SK-N-SH (cell line): ENCODE measurements at regions not wholly inside any gene's neighbourhood (a gene's known extent, or its start where the extent isn't known, plus 50 kb on each side); places are given as distances from the start of the nearest gene placed in this dataset.

Experiments used
- CTCF ChIA-PET: fragments of 300-600, 350-600 bp; formaldehyde crosslinking; extraction: SDS; loops from one replicate; lab custom pipeline; 2021; lab: Yijun Ruan, JAX
- POLR2A ChIA-PET: fragments of 350-600 bp; sonication (Branson Sonifier 250); formaldehyde crosslinking; extraction: SDS; loops from one replicate; lab custom pipeline; 2020; ENCODE audit warnings: antibody characterized with exemption, inconsistent platforms; lab: Yijun Ruan, JAX
- DNase-seq: peaks from one replicate; pipeline ENCODE4 v3.0.0; 2012
- H2AFZ ChIP-seq: fragments of 200-600 bp; sonication (generic); 2 replicates; pipeline ENCODE4 v1.8.1; 2016; ENCODE audit warnings: antibody characterized with exemption, mild to moderate bottlenecking, low read depth
- H3F3A ChIP-seq: fragments of 200-600 bp; sonication (generic); replicated peaks from 2 replicates; pipeline ENCODE3; 2016; ENCODE audit warnings: antibody characterized with exemption, mild to moderate bottlenecking; ENCODE audit not compliant: insufficient read depth
- H3K27ac ChIP-seq, 2 experiments: fragments of 200-500 bp in 1 of 2; fragments of 200-600 bp in 1 of 2; sonication (Bioruptor generic) in 1 of 2; sonication (generic), shearing (Covaris generic) in 1 of 2; 2 replicates each; pipeline versions ENCODE4 v1.5.1 to v1.6.1; 2014 to 2016; ENCODE audit warnings: low read depth in 2 of 2, inconsistent platforms in 1 of 2, low read length in 1 of 2, mild to moderate bottlenecking in 1 of 2, mixed read lengths in 1 of 2
- H3K27me3 ChIP-seq: fragments of 200-600 bp; sonication (generic), shearing (Covaris generic); 2 replicates; pipeline ENCODE4 v1.6.1; 2016; ENCODE audit warnings: mixed run types; ENCODE audit not compliant: insufficient read depth
- H3K36me3 ChIP-seq, 2 experiments: fragments of 200-500 bp in 1 of 2; fragments of 200-600 bp in 1 of 2; sonication (Bioruptor generic) in 1 of 2; sonication (generic) in 1 of 2; replicated peaks in 1 of 2; 2 replicates each; pipeline versions ENCODE3 to v1.5.1; 2014 to 2016; ENCODE audit warnings: low read length in 1 of 2, mild to moderate bottlenecking in 1 of 2; ENCODE audit not compliant: insufficient read depth in 2 of 2, control insufficient read depth in 1 of 2
- H3K4me1 ChIP-seq, 2 experiments: fragments of 200-500 bp in 1 of 2; fragments of 200-600 bp in 1 of 2; sonication (Bioruptor generic) in 1 of 2; sonication (generic), shearing (Covaris generic) in 1 of 2; 2 replicates each; pipeline versions ENCODE4 v1.5.1 to v1.6.1; 2014 to 2016; ENCODE audit warnings: low read depth in 1 of 2, low read length in 1 of 2, mixed run types in 1 of 2; ENCODE audit not compliant: insufficient read depth in 2 of 2, control insufficient read depth in 1 of 2
- H3K4me2 ChIP-seq: fragments of 200-600 bp; sonication (generic), shearing (Covaris generic); 2 replicates; pipeline ENCODE4 v1.6.1; 2017; ENCODE audit warnings: mixed run types
- H3K4me3 ChIP-seq, 2 experiments: fragments of 200-500 bp in 1 of 2; fragments of 200-600 bp in 1 of 2; sonication (Bioruptor generic) in 1 of 2; sonication (generic), shearing (Covaris generic) in 1 of 2; 2 replicates each; pipeline versions ENCODE4 v1.5.1 to v1.8.1; 2014 to 2016; ENCODE audit warnings: low read depth in 2 of 2, inconsistent platforms in 1 of 2, low read length in 1 of 2, mild to moderate bottlenecking in 1 of 2, mixed read lengths in 1 of 2, moderate library complexity in 1 of 2
- H3K79me2 ChIP-seq: fragments of 200-600 bp; sonication (generic); 2 replicates; pipeline ENCODE4 v1.8.1; 2017; ENCODE audit warnings: mild to moderate bottlenecking; ENCODE audit not compliant: insufficient read depth
- H3K9ac ChIP-seq: fragments of 200-600 bp; sonication (generic); 2 replicates; pipeline ENCODE4 v1.6.1; 2017; ENCODE audit warnings: mixed run types
- H3K9me2 ChIP-seq: fragments of 200-600 bp; sonication (generic); 2 replicates; pipeline ENCODE4 v1.6.1; 2017; ENCODE audit warnings: mixed run types
- H3K9me3 ChIP-seq: fragments of 200-600 bp; sonication (generic); 2 replicates; pipeline ENCODE4 v1.6.1; 2017; ENCODE audit warnings: mixed run types, mild to moderate bottlenecking, moderate library complexity
- H4K20me1 ChIP-seq: fragments of 200-600 bp; sonication (generic); 2 replicates; pipeline ENCODE4 v1.6.1; 2017; ENCODE audit warnings: mild to moderate bottlenecking, mixed run types; ENCODE audit not compliant: insufficient read depth
- ELF1 ChIP-seq: IDR thresholded peaks from 2 replicates; pipeline ENCODE4 v1.4.0; 2012
- EP300 ChIP-seq, 2 experiments: IDR thresholded peaks; 2 replicates each; pipeline versions ENCODE4 v1.4.0 to v1.6.1; 2012; ENCODE audit warnings: borderline replicate concordance in 1 of 2, low read depth in 1 of 2, low read length in 1 of 2
- EZH2phosphoT487 ChIP-seq: fragments of 200-600 bp; sonication (generic); IDR thresholded peaks from 2 replicates; pipeline ENCODE4 v1.6.1; 2017; ENCODE audit warnings: low read depth, mixed run types, mild to moderate bottlenecking, antibody characterized with exemption, moderate library complexity, borderline replicate concordance
- FOSL2 ChIP-seq: IDR thresholded peaks from 2 replicates; pipeline ENCODE4 v1.4.0; 2012; ENCODE audit warnings: low read depth, mild to moderate bottlenecking, moderate library complexity, borderline replicate concordance
- FOXJ3 ChIP-seq: sonication (generic); formaldehyde crosslinking; IDR thresholded peaks from 2 replicates; pipeline ENCODE4 v1.5.1; 2020; ENCODE audit warnings: mild to moderate bottlenecking, missing genetic modification reagents
- GATA2 ChIP-seq: sonication (generic); formaldehyde crosslinking; IDR thresholded peaks from 2 replicates; pipeline ENCODE4 v1.5.0; 2020; ENCODE audit warnings: mild to moderate bottlenecking, missing genetic modification reagents
- MXI1 ChIP-seq: IDR thresholded peaks from 2 replicates; pipeline ENCODE4 v1.6.1; 2012; ENCODE audit warnings: mild to moderate bottlenecking, low read depth, low read length, improper control_type of control experiment
- NRF1 ChIP-seq: IDR thresholded peaks from 2 replicates; pipeline ENCODE4 v1.6.1; 2012; ENCODE audit warnings: low read depth, mild to moderate bottlenecking, low read length
- RAD21 ChIP-seq: IDR thresholded peaks from 2 replicates; pipeline ENCODE4 v1.6.1; 2012; ENCODE audit warnings: mild to moderate bottlenecking, low read length
- RCOR1 ChIP-seq: fragments of 150-350 bp; IDR thresholded peaks from 2 replicates; pipeline ENCODE4 v1.6.1; 2017; ENCODE audit warnings: antibody characterized with exemption, low read length
- SIN3A ChIP-seq: IDR thresholded peaks from 2 replicates; pipeline ENCODE4 v1.6.1; 2012; ENCODE audit warnings: low read depth, mild to moderate bottlenecking, low read length, moderate library complexity, borderline replicate concordance
- YY1 ChIP-seq: IDR thresholded peaks from 2 replicates; pipeline ENCODE4 v1.4.0; 2012; ENCODE audit warnings: low read depth, mild to moderate bottlenecking
- WGBS: methylation state at CpG from one replicate; pipeline ENCODE4 v1.1.6; 2017; ENCODE audit warnings: low lambda C conversion rate; 5-methylcytosine and 5-hydroxymethylcytosine counted together
- TF ChIP-seq, protein P1 (sequence below): IDR thresholded peaks from 2 replicates; pipeline ENCODE4 v1.4.0; 2012; ENCODE audit warnings: low read depth
- TF ChIP-seq, protein P2 (sequence below): IDR thresholded peaks from 2 replicates; pipeline ENCODE4 v1.6.1; 2012; ENCODE audit warnings: mild to moderate bottlenecking, low read depth, low read length, moderate library complexity
- TF ChIP-seq, protein P3 (sequence below): fragments of 150-350 bp; IDR thresholded peaks from 2 replicates; pipeline ENCODE4 v1.6.1; 2016; ENCODE audit warnings: mild to moderate bottlenecking, low read depth, low read length

DNA sequence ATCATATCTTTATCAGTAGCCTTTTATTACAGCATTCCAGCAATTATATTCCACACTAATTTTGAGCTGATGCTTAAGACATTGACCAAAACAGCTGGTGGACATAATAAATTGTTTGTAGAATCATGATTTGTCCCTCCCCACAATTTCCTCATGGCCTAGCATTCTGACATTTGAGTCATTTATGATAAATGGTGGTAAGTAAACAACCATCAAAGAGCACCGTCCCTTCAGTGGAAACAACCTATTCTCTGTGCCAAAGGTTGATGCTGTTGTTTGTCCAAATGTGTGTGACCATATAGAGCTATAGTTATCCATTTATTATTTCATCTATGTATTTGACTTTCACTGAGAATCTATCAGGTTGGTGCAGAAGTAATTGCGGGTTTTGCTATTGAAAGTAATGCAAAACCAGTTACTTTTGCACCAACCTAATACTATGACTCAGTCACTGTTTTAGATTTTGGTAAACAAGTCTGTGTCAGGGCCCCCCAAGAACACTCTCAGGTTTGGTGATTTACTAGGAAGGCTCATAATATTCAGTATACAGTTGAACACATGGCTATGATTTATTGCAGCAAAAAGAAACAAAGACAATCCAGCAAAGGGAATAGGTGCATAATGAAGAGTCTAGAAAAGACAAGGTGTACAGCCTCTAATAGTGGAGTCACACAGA lies 608.7 kb upstream of the REG3G start:
- no peaks in the 10 kb centered on the region for H3K9me3 ChIP-seq
- TF ChIP-seq MXI1, result no peak
- TF ChIP-seq YY1, result no peak
- TF ChIP-seq, protein P1, sequence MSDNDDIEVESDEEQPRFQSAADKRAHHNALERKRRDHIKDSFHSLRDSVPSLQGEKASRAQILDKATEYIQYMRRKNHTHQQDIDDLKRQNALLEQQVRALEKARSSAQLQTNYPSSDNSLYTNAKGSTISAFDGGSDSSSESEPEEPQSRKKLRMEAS, result no peak
- no peak for TF ChIP-seq ELF1
- TF ChIP-seq SIN3A, result no peak
- no peak for TF ChIP-seq NRF1
- TF ChIP-seq EZH2phosphoT487, result no peak
- TF ChIP-seq FOSL2, result no peak
- TF ChIP-seq, all 33 proteins: peak for 0
- no peak overlapping the region for H3K4me3 ChIP-seq
- H3K79me2 ChIP-seq, result no peaks in the 10 kb centered on the region
- no peaks in the 10 kb centered on the region for H3F3A ChIP-seq
- CTCF ChIA-PET, result no interaction called here
- no peak overlapping the region for H3K4me2 ChIP-seq
- peaks cover 0 to 5% of the 10 kb centered on the region in 2 experiments; a peak in 2 of 4 replicates for H3K4me1 ChIP-seq
- POLR2A ChIA-PET, result no interaction called here
- 33% methylated on average over 2 of the region's 2 CpGs for WGBS
- no peak overlapping the region for H3K9ac ChIP-seq
- H2AFZ ChIP-seq, result no peak overlapping the region
- peak overlapping the region in 1 of 2 experiments; percentile 97; a peak in 2 of 4 replicates for H3K27ac ChIP-seq
- no peaks in the 10 kb centered on the region for H3K27me3 ChIP-seq
- no peaks in the 10 kb centered on the region for H3K9me2 ChIP-seq
- no peak for DNase-seq
- no peaks in the 10 kb centered on the region for H3K36me3 ChIP-seq
- no peaks in the 10 kb centered on the region for H4K20me1 ChIP-seq

DNA sequence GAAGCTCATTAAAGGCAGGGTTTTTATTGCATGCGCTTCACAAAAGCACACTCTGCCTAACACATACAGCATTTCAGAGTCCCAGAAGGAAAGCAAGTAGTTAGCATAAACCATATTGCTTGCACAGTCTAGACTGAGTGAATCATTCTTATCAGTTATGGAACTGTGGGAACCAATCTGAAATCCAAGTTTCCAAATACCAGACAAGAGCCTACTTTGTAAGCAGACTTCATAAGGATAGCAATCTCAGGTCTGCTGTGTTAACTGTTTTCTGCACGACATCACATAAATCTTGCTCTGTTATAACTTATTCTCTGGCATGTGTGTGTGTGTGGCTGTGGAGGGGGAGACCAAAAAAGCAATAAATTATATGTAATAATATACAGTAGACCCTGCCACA lies 608.1 kb upstream of the REG3G start:
- Histone ChIP-seq H3K4me1 (peaks cover 0 to 5% of the 10 kb centered on the region in 2 experiments; a peak in 2 of 4 replicates), H3F3A (no peaks in the 10 kb centered on the region), H2AFZ (no peak overlapping the region), H3K4me2 (no peak overlapping the region), H4K20me1 (no peaks in the 10 kb centered on the region), H3K27me3 (no peaks in the 10 kb centered on the region), H3K4me3 (no peak overlapping the region), H3K79me2 (no peaks in the 10 kb centered on the region), H3K27ac (peak overlapping the region in 1 of 2 experiments; percentile 97; a peak in 2 of 4 replicates), H3K36me3 (no peaks in the 10 kb centered on the region), H3K9ac (no peak overlapping the region), H3K9me2 (no peaks in the 10 kb centered on the region), H3K9me3 (no peaks in the 10 kb centered on the region)
- WGBS, result 31% methylated on average over 2 of the region's 2 CpGs
- ChIA-PET CTCF (no interaction called here), POLR2A (no interaction called here)
- TF ChIP-seq RAD21 (peak; percentile 21; the same call in 1 of the 2 replicates), FOXJ3 (0 out of 2 replicates have a peak, but pooled peaks have one; percentile 46), GATA2 (peak; percentile 83), RCOR1 (peak; percentile 79; the same call in 1 of the 2 replicates), EP300 (IDR thresholded peaks at IDR 0.05; ENCODE audit: borderline replicate concordance in 1 of 2, low read depth in 1 of 2, low read length in 1 of 2) (peak in 1 of 2 experiments; percentile 88; a peak in 2 of 4 replicates)
- TF ChIP-seq, protein P2, sequence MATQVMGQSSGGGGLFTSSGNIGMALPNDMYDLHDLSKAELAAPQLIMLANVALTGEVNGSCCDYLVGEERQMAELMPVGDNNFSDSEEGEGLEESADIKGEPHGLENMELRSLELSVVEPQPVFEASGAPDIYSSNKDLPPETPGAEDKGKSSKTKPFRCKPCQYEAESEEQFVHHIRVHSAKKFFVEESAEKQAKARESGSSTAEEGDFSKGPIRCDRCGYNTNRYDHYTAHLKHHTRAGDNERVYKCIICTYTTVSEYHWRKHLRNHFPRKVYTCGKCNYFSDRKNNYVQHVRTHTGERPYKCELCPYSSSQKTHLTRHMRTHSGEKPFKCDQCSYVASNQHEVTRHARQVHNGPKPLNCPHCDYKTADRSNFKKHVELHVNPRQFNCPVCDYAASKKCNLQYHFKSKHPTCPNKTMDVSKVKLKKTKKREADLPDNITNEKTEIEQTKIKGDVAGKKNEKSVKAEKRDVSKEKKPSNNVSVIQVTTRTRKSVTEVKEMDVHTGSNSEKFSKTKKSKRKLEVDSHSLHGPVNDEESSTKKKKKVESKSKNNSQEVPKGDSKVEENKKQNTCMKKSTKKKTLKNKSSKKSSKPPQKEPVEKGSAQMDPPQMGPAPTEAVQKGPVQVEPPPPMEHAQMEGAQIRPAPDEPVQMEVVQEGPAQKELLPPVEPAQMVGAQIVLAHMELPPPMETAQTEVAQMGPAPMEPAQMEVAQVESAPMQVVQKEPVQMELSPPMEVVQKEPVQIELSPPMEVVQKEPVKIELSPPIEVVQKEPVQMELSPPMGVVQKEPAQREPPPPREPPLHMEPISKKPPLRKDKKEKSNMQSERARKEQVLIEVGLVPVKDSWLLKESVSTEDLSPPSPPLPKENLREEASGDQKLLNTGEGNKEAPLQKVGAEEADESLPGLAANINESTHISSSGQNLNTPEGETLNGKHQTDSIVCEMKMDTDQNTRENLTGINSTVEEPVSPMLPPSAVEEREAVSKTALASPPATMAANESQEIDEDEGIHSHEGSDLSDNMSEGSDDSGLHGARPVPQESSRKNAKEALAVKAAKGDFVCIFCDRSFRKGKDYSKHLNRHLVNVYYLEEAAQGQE, result no peak
- TF ChIP-seq, protein P3, sequence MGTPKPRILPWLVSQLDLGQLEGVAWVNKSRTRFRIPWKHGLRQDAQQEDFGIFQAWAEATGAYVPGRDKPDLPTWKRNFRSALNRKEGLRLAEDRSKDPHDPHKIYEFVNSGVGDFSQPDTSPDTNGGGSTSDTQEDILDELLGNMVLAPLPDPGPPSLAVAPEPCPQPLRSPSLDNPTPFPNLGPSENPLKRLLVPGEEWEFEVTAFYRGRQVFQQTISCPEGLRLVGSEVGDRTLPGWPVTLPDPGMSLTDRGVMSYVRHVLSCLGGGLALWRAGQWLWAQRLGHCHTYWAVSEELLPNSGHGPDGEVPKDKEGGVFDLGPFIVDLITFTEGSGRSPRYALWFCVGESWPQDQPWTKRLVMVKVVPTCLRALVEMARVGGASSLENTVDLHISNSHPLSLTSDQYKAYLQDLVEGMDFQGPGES, result no peak
- peak; percentile 3 for DNase-seq
